NCI-H2107 (cell line): ENCODE measurements at regions not wholly inside any gene's neighbourhood (a gene's known extent, or its start where the extent isn't known, plus 50 kb on each side); places are given as distances from the start of the nearest gene placed in this dataset.

Experiments used
- DNase-seq: peaks from one replicate; lab custom pipeline; 2025; lab: John Stamatoyannopoulos, UW

DNA sequence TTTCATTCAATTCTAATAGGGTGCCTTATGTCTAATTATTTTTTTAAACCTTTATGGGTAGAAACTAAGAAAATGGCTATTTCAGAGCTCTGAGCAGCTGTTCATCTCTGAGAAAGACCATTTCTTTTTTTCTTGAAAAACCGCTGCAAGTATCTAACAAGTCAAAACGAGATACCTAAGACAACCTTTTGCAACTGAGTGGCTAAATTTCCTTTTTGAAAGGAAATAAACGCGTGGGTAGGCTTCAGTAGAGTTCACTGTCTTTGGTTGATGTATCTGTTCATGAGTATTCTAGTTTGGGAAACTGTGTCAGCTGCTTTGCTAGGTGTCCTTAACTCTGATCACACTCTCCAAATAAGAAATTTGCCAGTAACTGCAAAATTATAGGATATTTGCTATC lies 104.3 kb upstream of the LINC00305 start:
- DNase-seq, result no peak

DNA sequence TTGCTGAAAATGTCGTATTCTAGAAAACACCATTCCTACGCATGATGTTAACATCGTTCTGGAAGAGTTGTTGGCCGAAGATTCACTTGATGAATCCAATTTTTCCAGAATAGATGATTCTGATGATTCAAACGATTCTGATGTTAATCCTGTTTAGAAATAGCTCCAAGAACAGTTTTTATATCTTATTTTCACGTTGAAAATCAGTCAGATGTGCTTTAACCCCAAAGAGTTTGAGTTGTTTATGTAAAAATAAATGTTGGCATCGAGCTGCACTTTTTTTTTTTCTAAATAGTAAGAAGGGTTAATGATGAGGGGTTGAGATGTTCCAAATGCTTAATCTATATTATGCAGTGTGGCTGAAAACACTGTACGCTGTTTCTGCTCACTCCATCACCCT lies 99.9 kb upstream of the LINC00305 start:
- DNase-seq, result no peak

DNA sequence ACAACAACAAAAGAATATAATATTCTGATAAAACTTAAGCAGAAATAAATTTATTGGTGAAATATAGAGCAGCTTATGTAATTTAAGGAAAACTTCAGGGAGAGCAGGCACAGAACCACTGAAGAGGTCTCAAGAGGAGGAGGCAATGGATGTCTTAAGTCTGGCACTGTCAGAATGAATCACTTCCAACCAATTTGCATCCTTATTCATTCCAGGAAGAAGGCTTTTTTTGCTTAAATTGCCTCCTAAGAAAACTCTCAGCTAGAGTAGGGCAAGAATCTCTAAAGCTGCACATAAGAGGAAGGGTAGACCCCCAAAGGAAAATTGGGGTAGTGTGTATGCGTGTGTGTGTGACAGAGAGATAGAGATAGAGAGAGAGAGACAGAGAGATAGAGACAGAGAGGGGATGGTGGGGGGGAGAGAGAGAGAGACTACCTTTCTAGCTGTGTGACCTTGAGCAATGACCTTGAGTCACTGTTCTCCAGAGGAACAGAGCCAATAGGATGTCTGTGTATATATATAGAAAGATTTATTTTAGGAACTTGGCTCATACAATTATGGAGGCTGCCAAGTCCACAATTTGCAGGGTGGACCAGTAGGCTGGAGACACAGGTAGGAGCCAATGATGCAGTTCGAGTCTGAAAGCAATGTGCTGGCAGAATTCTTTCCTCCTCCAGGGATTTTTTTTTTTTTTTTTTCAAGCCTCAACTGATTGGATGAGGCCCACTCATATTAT lies 96.4 kb upstream of the LINC00305 start:
- DNase-seq, result no peak

DNA sequence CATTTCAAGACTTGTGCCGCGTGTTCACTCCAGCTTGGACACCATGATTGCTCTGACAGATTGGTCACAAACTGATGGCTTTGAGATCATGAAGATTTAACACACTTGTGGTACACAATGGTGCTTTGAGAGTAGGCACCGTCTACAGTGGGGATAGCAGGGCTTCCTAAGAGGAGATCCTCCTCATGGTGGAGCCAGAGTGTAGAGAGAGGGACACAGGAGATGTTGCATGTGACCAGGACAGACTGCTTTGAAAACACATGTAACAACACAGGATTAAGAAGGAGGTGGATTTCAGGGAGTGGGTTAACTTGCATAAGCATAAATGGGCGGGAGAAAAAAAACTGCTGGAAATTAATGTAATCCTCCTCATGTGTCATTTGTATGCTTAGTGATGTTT lies 95.7 kb upstream of the LINC00305 start:
- DNase-seq, result no peak

DNA sequence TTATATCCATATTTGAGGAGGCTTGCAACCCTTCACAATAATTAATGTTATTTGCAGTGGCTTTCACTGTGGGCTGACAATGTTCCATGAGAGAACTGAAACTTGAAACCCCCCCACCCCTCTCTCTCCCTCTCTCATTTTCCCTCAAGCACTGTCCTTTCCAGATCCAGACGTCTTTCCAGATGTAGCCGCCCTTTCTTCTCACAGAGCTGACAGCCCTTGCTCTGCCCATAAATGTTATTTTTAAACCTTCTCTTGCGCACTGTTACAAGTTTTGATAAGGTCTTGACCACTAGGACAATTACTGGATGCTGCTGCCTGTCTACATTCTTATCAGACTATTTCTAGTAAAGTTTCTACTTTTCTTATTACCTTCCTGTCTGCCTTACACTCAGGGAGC lies 91.4 kb upstream of the LINC00305 start:
- no peak for DNase-seq

DNA sequence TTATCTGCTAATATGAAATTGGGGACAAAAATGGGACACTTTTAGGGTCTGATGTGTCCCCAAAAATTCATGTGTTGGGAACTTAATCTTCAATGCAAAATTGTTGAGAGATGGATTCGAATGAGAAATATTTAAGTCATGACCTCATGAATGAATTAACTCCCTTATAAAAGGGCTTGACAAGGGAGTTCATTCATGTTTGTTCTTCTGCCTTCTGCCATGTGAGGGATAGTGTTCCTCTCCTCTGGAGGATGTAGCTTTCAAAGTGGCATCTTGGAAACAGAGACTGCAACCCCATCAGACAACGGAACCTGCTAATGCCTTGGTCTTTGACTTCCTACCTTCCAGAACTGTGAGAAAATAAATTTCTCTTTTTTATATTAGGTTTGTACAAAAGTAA lies 89.2 kb upstream of the LINC00305 start:
- no peak for DNase-seq

DNA sequence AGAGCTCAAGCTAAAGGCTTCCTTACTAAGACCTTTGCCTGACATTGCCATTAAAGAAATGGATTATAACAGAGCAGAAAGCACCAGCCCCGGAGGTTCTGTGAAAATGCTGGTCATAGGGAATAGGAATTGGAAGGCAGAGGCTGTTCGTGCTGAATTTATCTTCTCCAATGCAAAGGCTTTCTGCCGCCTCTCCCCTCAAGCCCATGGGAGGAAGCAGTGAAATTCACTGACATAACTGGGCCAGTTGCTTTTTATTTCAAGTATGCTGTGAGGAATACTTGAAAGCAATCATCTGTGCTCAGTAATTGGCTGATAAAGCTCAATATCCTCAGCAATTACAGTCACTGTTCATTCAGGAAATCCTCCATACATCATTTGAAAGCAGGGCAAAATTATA lies 85.4 kb upstream of the LINC00305 start:
- no peak for DNase-seq

DNA sequence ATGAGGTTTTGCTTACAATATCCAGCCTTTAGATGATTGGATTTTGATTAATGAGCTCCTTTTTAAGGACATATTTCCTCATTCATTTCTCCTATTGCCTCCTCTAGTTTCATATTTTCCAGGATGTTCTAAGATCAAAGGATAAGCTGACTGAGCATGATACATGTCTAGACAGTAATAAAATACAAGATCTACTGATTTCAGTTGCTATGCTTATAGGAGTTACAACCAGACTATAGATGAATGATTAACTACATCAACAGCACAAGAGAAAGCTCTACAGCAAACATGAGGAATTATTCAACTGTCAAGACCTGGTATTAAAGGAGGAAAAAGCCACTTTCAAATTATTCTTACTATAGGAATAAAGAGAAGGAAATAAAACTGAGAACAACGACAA lies 85.0 kb upstream of the LINC00305 start:
- DNase-seq, result no peak

DNA sequence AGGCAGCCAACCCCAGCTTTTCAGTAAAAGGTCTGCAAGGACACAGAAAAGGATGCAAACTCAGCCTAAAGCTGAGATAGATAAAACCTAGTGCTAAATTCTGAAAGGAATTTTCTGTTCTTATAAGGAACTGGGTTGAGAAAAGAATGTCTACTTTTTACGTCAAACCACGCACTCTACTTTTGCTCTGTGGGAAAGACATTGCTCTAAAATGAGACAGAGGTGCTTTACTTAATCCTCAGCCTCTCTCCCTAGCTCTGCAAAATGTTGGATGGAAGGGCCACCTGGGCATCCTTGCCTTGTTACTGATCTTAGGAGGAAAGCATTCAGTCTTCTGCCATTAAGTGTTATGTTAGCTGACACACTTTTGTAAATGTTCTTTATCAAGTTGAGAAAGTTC lies 72.1 kb upstream of the LINC00305 start:
- no peak for DNase-seq

DNA sequence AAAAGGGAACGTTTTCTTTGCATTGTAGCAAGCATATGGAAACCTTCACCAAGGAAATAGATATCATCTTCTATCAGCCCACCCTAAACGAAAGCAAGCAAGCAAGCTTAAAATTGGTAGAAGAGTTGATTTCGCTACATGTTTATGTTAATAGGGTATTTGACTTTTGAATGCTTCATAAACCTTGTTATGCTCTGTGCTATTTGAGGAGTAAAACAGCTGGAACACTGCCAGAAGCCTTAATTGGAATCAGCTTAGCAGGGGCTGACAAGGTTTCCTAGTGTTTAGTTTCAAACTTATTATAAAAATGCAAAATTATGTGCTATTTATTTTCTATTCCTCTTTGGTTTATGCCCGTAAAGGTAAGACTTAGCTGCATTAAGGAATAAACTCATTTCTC lies 70.6 kb upstream of the LINC00305 start:
- DNase-seq, result no peak

DNA sequence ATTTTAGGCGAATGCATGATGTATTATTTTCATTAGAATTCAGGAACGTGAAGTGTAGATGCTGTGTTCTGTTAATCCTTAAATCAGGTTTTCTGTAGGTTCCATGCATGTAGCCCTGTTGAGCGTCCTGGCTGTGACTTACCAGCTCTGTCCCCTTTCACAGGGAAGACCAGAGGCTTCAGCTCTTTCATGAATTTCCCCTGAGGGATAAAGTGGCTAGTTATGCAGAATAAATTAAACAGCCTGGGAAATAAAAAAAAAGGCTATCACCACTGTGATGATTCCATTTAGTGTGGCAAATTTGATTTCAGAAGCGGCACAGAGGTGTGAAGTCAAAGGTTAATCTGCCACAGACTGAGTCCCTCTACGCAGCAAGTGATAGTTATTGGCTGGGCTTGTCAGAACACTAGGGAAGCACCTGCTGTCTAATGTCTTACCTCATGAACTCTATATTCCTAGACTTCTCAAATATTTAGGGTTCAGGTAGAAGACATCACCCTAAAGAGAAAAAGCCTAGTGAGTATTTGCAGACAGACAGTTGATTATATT lies 61.6 kb upstream of the LINC00305 start:
- DNase-seq, result no peak

DNA sequence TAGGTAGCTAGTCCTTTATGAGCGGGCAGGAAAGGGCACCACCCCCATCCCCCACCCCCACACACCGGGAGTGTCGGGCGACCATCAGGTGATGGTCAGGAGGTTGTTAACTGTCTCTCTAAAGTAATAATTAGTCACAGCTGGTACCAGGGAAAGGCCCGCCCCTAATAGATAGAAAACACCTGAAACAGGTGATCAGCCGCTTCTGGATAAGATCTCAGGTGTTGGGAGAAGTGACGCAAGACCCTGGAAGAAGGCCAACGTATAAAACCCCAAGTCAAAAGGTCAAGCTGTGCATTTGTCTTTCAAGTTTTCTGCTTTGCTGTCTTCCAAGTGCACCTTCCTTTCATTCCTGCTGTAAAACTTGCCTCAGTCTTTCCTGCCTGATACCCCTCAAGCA lies 59.6 kb upstream of the LINC00305 start:
- DNase-seq, result no peak

DNA sequence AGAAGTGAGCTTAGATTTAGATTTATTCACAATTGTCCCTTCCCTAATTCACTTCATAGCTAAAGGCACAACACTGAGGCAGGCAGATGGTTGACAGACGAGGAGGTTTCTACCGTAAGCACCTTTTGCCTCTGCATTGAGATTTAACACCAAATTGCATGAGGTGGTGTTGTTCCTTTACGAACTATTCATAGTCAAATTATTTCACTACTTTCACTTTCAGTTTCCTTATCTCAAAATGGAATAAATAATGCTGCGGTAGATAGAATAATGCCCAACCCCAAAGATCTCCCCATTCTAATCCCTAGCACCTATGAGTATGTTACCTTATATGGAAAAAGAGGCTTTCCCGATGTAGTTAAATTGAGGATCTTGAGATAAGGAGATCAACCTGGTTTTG lies 58.9 kb upstream of the LINC00305 start:
- DNase-seq, result no peak

DNA sequence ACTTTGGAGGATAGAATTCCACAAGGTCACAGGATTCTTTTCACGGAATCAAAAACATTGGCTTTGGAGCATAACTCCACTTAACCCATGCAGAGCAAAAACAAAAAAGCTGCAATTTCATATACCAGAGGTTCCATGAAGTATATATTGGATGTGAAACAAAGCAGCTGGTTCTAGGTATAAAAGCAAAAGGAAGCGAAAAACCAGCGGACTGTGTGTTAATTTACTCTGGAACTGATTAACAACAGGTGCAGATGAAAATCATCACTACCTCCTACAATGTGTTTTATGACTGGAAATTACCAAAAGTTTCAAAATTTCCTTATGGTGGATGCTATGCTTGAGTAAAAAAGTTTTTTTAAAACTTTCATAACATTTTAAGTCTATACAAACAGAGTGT lies 54.4 kb upstream of the LINC00305 start:
- DNase-seq, result no peak

DNA sequence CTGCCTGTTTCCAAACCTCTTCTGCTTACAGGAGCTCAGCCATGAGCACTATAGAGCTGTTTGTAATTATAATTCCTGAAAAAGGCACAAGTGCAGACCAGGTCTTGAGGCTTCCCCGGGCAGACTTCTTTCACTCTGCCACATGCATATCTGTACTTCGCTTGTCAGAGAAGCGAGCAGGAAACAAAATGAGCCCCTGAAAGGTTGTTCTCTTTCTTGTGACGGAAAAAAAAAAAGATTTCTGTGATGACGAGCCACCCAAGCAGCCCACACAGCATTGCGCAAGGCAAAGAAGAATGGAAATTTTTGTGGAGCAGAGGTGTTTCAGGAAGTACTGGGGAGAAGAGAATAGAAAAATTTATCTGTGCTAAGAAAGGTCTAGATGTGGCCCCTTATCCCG lies 54.0 kb upstream of the LINC00305 start:
- DNase-seq, result no peak

DNA sequence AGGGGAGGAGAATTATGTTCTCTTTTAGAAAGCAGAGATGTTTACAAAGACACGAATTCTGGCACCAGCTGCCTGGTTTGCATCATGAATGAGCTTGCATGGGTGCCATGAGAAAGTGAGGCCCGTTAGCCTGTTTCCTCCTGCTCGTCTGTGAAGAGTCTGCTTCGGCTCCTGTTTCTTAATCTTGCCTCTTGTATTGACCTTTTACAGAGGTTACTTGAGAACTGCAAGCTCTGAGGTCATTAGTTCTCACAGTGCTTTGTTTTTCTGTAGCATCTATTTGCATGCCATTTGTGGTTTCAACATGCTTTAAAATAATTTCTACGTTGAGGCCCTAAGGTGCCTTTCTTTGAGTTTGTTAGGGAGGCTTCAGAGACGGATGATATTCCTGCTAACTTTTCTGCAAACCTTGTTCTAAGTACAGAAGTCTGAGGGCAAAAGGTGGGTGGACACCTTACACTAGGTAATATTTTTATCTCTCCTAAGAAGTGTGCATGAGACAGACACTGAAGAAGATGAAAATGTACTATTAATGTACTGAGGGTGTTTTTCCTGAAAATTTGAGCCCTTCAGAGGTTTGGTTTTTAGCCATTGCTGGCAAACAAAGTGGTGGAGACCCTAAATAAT lies 53.4 kb upstream of the LINC00305 start:
- no peak for DNase-seq

DNA sequence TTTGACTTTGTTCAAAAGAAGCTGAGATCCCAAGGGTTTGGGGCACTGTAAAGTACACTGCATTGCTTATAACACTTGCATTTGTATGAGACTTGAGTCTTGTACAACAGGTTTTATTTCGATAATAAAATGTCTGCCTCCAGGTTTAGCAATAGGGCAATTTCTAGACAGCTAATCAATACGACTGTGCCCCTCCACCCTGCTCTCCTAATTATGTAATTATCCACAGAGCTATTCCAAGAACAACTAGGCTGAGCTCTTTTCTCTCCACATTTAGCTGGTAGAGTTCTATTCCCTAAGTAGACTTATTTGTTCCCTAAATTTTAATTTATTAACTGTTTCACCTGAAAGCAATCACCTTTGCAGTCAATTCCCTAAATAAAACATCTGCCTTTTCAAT lies 52.9 kb upstream of the LINC00305 start:
- DNase-seq, result no peak

DNA sequence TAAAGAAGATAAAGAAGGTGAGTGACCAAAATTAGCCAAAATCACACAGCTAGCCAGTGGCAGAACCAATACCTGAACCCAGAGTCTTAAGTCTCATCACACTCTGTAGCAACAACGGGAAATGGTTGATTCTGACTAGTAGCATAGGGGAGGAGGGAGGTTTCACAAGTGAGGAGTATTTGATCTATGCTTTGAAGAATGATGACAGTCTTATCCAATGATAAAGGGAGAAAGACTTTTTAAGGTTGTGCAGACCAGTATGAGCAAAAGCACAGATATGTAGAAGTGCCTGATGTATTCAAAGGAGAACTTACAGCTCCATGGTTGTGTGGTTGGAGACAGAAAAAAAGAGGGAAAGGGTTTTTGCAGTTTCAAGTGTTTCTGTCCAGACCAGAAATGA lies 50.7 kb upstream of the LINC00305 start:
- no peak for DNase-seq
